Panc1 (cell line): ENCODE measurements at regions not wholly inside any gene's neighbourhood (a gene's known extent, or its start where the extent isn't known, plus 50 kb on each side); places are given as distances from the start of the nearest gene placed in this dataset.

Experiments
- POLR2AphosphoS5 ChIP-seq: IDR thresholded peaks from 2 replicates; pipeline ENCODE4 v1.6.1; 2012; ENCODE audit warnings: mild to moderate bottlenecking, low read depth, low read length, moderate library complexity
- SIN3A ChIP-seq: IDR thresholded peaks from 2 replicates; pipeline ENCODE4 v1.6.1; 2012; ENCODE audit warnings: low read depth, mild to moderate bottlenecking, low read length, moderate library complexity, borderline replicate concordance; ENCODE audit not compliant: insufficient read depth
- TCF7L2 ChIP-seq: IDR thresholded peaks from 2 replicates; pipeline ENCODE4 v1.6.1; 2011; ENCODE audit warnings: mild to moderate bottlenecking, low read depth, low read length, inconsistent platforms
- TF ChIP-seq, protein P1 (sequence below): fragments of 450-650 bp; IDR thresholded peaks from 2 replicates; pipeline ENCODE4 v1.5.1; 2017; ENCODE audit warnings: mild to moderate bottlenecking

DNA sequence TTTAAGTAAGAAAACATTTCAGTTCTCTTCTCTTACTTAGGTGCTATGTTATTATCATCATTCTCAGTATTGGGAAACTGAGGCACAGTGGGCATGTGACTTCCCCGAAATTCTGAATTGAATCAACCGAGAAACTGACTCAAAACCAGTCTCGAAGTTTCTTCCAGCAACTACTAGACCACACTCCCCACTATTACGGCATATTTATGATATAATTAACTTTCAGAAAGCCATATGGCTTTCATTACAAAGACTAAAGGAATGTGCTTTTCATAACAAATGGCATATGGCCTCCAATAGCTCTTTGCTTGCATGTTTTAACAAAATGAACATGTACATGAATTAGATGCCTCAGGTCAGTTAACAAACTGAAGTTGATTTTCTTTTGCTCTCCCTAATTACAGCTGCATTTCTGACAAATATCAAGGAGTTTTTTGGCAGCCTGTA, 182.9 kb upstream of the SLC38A2 start:
- TF ChIP-seq TCF7L2 (no peak), SIN3A (no peak), POLR2AphosphoS5 (no peak)
- TF ChIP-seq, protein P1, sequence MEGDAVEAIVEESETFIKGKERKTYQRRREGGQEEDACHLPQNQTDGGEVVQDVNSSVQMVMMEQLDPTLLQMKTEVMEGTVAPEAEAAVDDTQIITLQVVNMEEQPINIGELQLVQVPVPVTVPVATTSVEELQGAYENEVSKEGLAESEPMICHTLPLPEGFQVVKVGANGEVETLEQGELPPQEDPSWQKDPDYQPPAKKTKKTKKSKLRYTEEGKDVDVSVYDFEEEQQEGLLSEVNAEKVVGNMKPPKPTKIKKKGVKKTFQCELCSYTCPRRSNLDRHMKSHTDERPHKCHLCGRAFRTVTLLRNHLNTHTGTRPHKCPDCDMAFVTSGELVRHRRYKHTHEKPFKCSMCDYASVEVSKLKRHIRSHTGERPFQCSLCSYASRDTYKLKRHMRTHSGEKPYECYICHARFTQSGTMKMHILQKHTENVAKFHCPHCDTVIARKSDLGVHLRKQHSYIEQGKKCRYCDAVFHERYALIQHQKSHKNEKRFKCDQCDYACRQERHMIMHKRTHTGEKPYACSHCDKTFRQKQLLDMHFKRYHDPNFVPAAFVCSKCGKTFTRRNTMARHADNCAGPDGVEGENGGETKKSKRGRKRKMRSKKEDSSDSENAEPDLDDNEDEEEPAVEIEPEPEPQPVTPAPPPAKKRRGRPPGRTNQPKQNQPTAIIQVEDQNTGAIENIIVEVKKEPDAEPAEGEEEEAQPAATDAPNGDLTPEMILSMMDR = no peak
